Bronchial epithelial cell (primary cell): ENCODE measurements at regions not wholly inside any gene's neighbourhood (a gene's known extent, or its start where the extent isn't known, plus 50 kb on each side); places are given as distances from the start of the nearest gene placed in this dataset.

Experiments used
- DNase-seq: peaks from one replicate; pipeline ENCODE4 v3.0.0-alpha.2; 2010; ENCODE audit warnings: low read depth
- FAIRE-seq: peaks from 2 replicates; lab custom pipeline; 2011; peaks lifted over from hg19 to GRCh38; lab: Jason Lieb, UNC
- H3K27me3 ChIP-seq: 2 replicates; pipeline ENCODE4 v1.5.1; 2011; ENCODE audit warnings: low read length; ENCODE audit not compliant: control insufficient read depth, insufficient read depth
- H3K36me3 ChIP-seq: 2 replicates; pipeline ENCODE4 v1.5.1; 2011; ENCODE audit warnings: low read length; ENCODE audit not compliant: control insufficient read depth, insufficient read depth
- H3K4me3 ChIP-seq: 2 replicates; pipeline ENCODE4 v1.5.1; 2011; ENCODE audit warnings: mild to moderate bottlenecking, low read depth, low read length, control low read depth
- TF ChIP-seq, protein P1 (sequence below): IDR thresholded peaks from 2 replicates; pipeline ENCODE4 v1.5.1; 2011; ENCODE audit warnings: mild to moderate bottlenecking, moderate library complexity, low read length, control low read depth, inconsistent platforms; ENCODE audit not compliant: insufficient read depth, severe bottlenecking

DNA sequence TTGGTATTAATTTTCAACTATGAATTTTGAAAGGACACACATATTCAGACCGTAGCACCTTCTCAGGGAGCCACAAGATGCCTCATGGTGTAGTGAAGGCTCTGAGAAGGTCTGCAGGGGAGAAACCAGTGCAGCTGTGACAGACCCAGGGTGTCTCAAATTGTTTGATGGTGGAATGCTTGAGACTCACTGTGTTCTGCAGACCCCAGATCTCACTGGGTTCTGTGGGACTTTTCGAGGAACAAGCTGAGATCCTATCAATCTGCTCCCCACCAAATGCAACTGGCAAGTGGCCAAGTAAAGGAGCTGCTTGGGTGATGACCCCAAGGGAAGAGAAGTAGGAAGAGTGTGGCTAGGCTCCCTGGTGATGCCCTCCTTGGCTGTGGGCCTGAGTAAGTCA, 130.5 kb upstream of the UNC5B start:
- TF ChIP-seq, protein P1, sequence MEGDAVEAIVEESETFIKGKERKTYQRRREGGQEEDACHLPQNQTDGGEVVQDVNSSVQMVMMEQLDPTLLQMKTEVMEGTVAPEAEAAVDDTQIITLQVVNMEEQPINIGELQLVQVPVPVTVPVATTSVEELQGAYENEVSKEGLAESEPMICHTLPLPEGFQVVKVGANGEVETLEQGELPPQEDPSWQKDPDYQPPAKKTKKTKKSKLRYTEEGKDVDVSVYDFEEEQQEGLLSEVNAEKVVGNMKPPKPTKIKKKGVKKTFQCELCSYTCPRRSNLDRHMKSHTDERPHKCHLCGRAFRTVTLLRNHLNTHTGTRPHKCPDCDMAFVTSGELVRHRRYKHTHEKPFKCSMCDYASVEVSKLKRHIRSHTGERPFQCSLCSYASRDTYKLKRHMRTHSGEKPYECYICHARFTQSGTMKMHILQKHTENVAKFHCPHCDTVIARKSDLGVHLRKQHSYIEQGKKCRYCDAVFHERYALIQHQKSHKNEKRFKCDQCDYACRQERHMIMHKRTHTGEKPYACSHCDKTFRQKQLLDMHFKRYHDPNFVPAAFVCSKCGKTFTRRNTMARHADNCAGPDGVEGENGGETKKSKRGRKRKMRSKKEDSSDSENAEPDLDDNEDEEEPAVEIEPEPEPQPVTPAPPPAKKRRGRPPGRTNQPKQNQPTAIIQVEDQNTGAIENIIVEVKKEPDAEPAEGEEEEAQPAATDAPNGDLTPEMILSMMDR: no peak
- DNase-seq: no peak
- no peaks in the 10 kb centered on the region for H3K36me3 ChIP-seq
- no peak for FAIRE-seq
- no peak overlapping the region for H3K4me3 ChIP-seq
- H3K27me3 ChIP-seq: peaks cover 3% of the 10 kb centered on the region

DNA sequence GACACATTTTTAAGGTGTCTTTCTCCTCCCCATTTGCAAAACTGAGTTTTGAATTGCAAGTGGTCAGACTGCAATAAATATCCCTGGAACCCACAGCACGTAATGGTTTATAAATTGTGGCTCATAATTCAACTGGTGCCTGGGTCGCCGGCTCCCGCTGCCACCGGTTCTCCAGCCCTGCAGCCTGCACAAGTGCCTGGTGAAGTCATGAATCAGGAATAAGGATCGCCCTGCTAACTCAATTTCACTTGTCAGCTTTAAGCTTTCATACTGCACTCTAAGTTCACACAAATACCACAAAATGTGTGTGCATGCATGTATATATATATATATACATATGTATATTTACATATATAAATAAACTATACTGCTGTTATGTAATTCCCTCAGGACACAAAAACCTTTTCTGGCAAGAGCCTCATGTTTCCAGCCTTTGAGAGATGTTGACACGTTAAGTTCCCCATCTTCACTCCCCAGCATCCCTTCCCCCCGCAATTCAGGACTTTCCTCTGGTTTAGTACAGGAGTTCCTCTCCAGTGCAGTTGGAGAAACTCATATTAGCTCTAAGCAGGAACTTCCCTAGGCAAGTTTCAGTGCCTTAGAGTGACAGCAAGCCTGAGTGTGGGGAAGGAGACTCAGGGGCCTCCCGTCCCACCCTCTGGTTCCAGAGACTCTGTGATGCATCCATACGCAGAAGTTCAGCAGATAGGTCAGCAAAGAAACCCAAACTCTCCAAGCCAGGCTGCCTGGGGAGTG, 129.2 kb upstream of the UNC5B start:
- DNase-seq (no peak), FAIRE-seq (no peak)
- Histone ChIP-seq H3K36me3 (no peaks in the 10 kb centered on the region), H3K27me3 (peaks cover 3% of the 10 kb centered on the region), H3K4me3 (no peak overlapping the region)
- TF ChIP-seq, protein P1: no peak

DNA sequence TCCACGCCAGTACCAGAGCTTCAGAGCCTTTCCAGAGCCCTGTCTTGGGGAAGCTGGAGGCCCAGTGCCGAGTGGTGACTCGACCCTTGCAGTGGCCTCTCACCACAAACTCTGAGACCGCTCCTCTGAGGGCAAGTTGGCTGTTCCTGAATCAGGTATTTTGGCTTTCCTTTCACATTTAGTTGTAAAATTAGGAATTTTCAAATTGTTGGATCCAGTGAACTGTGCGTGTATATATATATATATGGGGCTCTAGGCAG, 128.7 kb upstream of the UNC5B start:
- TF ChIP-seq, protein P1: no peak
- no peaks in the 10 kb centered on the region for H3K36me3 ChIP-seq
- DNase-seq (no peak), FAIRE-seq (no peak)
- H3K27me3 ChIP-seq: peaks cover 3% of the 10 kb centered on the region
- no peak overlapping the region for H3K4me3 ChIP-seq

DNA sequence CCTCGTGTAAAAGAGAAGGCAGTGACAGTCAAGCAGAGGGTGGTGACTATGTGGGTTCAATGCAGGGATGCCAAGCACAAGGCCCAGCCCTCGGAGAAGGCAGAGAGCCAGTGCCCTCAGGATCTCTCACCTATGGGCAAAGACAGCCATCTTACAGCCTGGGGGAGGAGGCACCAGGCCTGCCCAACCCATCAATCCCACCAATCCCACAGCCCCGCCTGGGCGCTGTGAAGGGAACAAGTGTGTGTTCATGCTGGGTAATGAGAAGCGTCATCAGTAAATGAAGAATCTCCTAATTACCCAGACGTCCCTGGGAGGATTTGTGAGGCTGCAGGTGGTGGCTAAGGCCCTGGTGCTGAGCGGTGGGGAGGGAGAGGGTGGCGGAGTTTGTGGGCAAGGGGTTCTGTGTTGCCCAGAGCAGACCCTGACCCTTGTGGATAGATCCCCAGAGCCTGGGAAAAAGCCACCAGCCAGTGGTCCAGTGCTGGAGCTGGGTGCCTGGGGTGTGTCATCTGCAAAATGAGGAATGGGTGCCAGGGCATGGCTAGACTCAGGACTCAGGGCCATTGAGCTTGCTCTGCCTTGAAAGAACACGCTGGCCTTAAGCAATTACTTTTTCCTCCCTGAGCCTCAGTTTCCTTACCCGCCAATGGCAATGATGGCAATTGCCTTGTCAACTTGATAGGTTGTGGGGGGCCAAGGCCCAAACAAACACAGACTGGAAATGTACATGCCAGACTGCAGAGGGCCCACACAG, 128.1 kb upstream of the UNC5B start:
- TF ChIP-seq, protein P1: no peak
- FAIRE-seq: no peak
- DNase-seq: no peak
- Histone ChIP-seq H3K36me3 (no peaks in the 10 kb centered on the region), H3K4me3 (no peak overlapping the region), H3K27me3 (peaks cover 3% of the 10 kb centered on the region)

DNA sequence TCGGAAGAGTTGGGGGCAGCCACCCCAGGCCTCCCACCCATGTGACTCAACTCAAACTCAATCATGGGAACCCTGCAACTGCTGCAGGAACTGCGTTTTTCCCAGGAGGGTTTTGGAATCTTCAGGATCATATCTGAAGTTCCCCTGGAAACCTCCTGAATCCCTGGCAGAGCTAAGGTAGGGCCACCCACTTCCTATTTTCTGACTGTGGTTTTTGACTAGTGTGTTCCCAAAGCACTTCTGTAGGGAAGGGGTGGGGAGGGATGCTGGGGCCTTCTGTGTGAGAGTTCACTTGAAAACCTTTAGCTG, 127.6 kb upstream of the UNC5B start:
- no peak overlapping the region for H3K4me3 ChIP-seq
- H3K27me3 ChIP-seq: peaks cover 3% of the 10 kb centered on the region
- FAIRE-seq (no peak), DNase-seq (no peak)
- TF ChIP-seq, protein P1: no peak
- no peaks in the 10 kb centered on the region for H3K36me3 ChIP-seq
